NCI-H187 treated with DMSO at 0.1 percent for 48 hours (cell line): ENCODE measurements at regions not wholly inside any gene's neighbourhood (a gene's known extent, or its start where the extent isn't known, plus 50 kb on each side); places are given as distances from the start of the nearest gene placed in this dataset.

Experiments used
- DNase-seq: peaks from one replicate; lab custom pipeline; 2025; lab: John Stamatoyannopoulos, UW

DNA sequence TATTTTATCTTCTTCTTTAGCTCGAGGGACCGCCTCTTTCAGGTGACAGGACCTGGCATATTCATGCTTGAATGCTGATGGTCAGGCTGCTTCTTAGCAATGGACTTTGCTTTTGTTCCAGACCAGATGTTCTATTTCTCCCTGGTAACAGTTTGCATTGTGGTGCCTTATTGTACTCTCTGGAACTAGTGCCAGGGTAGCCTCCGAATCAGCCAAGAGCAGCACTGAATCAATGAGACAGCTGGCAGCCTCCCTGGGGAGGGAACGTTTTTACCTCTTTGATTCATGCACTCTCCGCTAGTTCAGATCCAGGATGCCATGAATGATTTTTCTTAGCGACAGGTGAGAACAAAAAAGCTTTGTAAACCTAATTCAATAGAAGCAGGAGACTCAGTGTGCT lies 54.1 kb upstream of the NXPH1 start:
- DNase-seq, result peak; percentile 83

DNA sequence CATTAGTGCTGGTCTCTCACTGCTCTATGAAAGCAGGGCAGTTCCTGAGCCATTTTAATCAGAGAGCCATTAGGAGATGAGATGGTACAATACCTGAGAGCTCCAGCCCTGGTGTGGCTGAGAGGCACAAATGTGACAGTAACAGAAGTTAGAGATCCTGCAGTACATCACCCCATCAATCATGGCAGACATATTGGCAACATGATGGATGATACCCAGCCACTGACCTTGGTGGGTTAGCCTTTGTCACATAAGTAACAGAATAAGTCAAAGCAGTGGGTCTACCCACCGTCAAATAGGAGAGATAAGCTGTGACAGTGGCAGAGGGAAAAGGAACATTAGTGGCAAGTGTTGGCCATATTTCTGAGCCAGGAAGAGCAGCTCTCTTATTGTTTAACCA lies 53.3 kb upstream of the NXPH1 start:
- DNase-seq, result no peak

DNA sequence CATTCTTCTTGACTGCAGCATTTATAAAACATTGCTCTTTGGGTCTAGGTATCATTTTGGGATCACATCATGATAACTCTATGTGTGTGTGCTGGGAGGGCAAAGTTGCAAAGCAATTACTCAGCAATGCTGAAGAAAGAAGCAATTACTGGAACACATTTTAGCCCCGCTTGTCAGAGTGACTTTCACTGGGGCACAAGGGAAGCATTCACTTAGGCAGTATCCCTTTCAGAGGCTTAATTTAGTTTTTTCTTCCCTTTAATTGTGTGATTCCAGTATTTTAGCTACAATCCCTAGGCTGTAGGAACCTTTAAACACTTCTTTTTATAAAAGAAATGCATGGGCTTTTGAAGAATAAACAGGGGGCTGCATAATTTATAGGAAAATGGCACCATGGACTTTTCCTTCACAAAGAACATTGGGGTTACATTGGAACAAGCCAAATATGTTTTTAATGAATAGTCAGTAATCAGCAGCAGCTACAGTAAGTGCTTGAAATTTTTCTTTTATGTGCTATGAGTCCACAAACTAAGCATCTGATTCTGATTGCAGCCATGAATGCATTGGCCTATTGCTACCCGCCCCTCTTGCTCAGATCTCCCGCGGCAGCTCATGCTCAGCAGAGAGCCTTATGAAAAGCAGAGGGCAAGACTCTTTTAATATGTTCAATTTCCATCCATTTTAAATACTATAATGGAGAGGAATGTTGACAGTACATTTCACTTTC lies 51.2 kb upstream of the NXPH1 start:
- DNase-seq, result no peak
